ENCODE measurements at regions not wholly inside any gene's neighbourhood (a gene's known extent, or its start where the extent isn't known, plus 50 kb on each side); places are given as distances from the start of the nearest gene placed in this dataset.
"Not testable (repeated sequence)": the region's sequence is repeated elsewhere in the genome, so short reads cannot be mapped to it uniquely, and the experiment has no call there.

DNA sequence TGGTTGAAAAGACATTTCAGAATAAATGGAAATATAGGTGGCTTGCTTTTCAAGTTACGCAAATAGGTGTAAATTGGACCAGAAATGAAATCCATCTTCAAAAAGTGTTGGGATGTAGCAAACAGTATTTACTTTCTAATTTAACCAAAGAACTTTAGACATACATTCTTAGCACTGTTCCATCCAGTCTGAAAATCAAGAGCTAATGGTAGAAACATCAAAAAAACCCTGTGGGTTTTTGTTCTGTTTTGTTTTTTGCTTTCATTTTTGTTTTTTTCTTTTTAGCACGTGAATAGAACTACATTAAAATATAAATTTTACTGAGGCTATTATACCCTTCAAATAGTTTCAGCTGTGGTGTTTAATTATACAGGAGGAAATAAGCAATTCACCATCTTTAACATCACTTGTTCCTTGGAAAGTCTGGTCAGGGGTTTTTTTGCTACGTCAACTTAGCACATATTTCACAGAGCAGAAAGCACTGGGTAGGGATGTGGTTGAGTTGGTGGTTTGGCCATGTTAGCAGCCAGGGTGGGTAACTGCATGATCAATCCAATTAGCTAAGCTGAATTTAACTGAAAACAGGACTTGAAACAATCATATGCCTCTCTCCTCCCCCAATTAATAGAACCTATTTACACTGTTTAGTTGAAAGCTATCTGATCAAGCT is 275.4 kb upstream of the PFKP start:
- peaks cover 2% of the 10 kb centered on the region for H3K9me3 Mint-ChIP-seq (ENCODE audit: low read depth)
- no peak overlapping the region for H3K27ac Mint-ChIP-seq
- CTCF ChIA-PET: interaction anchor here (0.6 kb wide), 1 partner anchor 13 kb away, joined by 3 read pairs; no protein-coding TSS in a partner anchor
- peaks cover 14% of the 10 kb centered on the region for H3K27me3 Mint-ChIP-seq
- H3K4me3 Mint-ChIP-seq: no peak overlapping the region
- H3K36me3 Mint-ChIP-seq (ENCODE audit: low read depth): no peaks in the 10 kb centered on the region
- ATAC-seq (peak; percentile 71), DNase-seq (peak; percentile 54)
- intact Hi-C loops (cut with DNase I, micrococcal nuclease): no loop called here
- POLR2A ChIA-PET: no interaction called here
- peaks cover 7% of the 10 kb centered on the region for H3K4me1 Mint-ChIP-seq

DNA sequence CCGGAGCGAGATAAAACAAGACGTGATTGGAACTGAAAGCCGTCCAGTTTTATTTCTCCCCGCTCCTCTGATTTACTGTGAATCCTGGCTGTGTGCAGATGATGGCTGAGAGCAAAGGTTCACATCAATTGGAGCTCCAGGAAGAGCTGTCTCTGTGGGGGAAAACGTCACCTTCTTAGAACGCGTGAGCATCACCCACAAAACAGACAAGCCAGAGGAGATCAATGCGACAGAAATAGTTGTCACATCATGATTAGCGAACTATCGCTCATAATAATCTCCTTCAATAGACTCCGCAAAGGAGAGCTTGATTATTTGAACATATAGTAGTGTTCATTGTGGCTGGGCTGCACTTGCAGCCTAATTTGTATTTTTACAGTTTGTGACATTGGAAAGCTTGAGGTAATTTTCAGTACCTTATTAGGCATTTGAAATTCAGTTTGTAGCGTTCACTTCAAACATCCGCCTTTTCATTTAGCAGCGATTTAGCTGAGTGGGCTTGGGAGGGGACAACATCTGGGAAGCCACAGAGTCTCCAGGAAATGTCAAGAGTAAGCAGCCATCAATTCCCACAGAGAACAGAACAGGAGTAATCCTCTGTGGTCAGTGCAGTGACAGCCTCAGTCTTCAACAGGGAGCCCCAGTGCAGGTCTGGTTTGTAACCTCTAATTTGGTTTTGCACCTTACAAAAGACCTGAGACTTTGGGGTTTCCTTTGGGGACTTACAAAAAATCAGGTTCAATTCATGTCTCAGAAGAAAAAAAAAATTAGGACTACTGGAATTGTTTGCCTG is 276.8 kb upstream of the PFKP start:
- POLR2A ChIA-PET: no interaction called here

DNA sequence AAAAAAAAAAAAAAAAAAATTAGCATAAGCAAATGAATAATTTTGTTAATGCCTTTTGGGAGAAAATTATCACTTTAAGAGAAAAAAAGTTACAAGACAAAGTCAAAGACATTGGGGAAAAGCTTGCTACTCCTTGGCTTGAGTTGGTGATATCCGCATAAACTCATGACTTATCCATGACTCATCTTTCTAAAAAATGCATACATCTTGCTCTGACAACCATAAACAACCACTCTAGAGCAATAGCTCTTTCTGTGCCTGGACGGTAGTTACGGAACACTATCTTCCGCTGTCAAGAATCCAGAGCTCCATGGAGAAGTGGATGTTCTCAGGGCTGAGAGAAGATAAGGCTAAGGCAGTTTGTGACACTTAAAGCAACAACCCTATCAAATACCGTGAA is 281.1 kb upstream of the PFKP start:
- CTCF ChIA-PET: no interaction called here
- Mint-ChIP-seq H3K4me1 (no peaks in the 10 kb centered on the region), H3K36me3 (ENCODE audit: low read depth) (no peaks in the 10 kb centered on the region), H3K27me3 (peaks cover 19% of the 10 kb centered on the region), H3K4me3 (no peak overlapping the region), H3K9me3 (ENCODE audit: low read depth) (no peaks in the 10 kb centered on the region), H3K27ac (no peak overlapping the region)
- POLR2A ChIA-PET: no interaction called here
- no peak for DNase-seq
- ATAC-seq: no peak
- intact Hi-C loops (cut with DNase I, micrococcal nuclease): no loop called here

More for the DNA sequence above, 276.8 kb upstream of the PFKP start:
- Mint-ChIP-seq H3K4me1 (peaks cover 7% of the 10 kb centered on the region), H3K9me3 (ENCODE audit: low read depth) (peaks cover 2% of the 10 kb centered on the region), H3K27me3 (peaks cover 14% of the 10 kb centered on the region), H3K27ac (no peak overlapping the region), H3K36me3 (ENCODE audit: low read depth) (no peaks in the 10 kb centered on the region), H3K4me3 (no peak overlapping the region)
- CTCF ChIA-PET: no interaction called here
- intact Hi-C loops (cut with DNase I, micrococcal nuclease): no loop called here
- DNase-seq: no peak
- no peak for ATAC-seq

DNA sequence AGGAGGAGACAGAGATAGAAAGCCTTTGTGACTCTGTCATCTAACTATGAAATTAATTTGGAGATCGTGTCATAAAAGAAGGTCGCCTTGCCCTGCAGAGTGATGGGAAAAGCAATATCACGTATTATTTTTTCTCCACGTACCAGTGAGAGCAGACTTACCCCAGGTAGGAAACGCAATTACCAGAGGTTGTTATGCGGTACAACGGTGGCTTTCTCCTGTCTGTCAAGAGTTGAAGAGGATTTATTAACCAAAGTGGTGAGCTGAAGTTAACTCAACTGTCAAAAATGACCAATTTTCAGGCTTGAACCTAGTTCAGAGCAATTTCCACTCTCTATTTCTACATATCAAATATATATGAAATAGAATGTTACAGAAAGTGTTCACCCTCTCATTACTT is 282.6 kb upstream of the PFKP start:
- DNase-seq: no peak
- no peaks in the 10 kb centered on the region for H3K36me3 Mint-ChIP-seq (ENCODE audit: low read depth)
- no peaks in the 10 kb centered on the region for H3K4me1 Mint-ChIP-seq
- ATAC-seq: no peak
- ChIA-PET CTCF (interaction anchor here (0.6 kb wide), 1 partner anchor 267 kb away, joined by 3 read pairs; no protein-coding TSS in a partner anchor), POLR2A (no interaction called here)
- intact Hi-C loops (cut with DNase I, micrococcal nuclease): no loop called here
- no peaks in the 10 kb centered on the region for H3K9me3 Mint-ChIP-seq (ENCODE audit: low read depth)
- H3K27me3 Mint-ChIP-seq: peaks cover 24% of the 10 kb centered on the region
- H3K27ac Mint-ChIP-seq: no peak overlapping the region
- no peak overlapping the region for H3K4me3 Mint-ChIP-seq

DNA sequence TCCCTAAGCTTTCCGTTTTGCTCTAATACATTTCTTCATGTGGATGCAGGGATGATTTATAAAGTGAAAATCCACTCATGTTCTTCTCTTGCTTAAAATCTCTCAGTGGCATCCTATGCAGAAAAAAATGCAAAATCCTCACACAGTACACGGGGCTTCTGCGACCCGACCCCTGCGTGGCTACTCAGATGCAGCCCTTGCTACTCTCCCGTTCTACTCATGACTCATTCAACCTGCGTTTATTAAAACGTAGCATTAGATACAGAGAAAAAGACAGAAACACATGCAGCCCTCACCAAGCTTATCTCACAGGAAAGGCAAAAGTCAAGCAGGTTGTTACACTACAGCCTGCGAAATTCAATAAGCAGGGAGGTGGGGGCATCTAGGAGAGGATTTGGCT is 284.4 kb upstream of the PFKP start:
- Mint-ChIP-seq H3K36me3 (ENCODE audit: low read depth) (no peaks in the 10 kb centered on the region), H3K27me3 (peaks cover 24% of the 10 kb centered on the region), H3K4me3 (no peak overlapping the region), H3K9me3 (ENCODE audit: low read depth) (no peaks in the 10 kb centered on the region), H3K27ac (no peak overlapping the region), H3K4me1 (no peaks in the 10 kb centered on the region)
- ChIA-PET CTCF (interaction anchor here (0.6 kb wide), 1 partner anchor 279 kb away, joined by 3 read pairs; no protein-coding TSS in a partner anchor), POLR2A (no interaction called here)
- DNase-seq (no peak), ATAC-seq (no peak)
- intact Hi-C loops (cut with DNase I, micrococcal nuclease): no loop called here

DNA sequence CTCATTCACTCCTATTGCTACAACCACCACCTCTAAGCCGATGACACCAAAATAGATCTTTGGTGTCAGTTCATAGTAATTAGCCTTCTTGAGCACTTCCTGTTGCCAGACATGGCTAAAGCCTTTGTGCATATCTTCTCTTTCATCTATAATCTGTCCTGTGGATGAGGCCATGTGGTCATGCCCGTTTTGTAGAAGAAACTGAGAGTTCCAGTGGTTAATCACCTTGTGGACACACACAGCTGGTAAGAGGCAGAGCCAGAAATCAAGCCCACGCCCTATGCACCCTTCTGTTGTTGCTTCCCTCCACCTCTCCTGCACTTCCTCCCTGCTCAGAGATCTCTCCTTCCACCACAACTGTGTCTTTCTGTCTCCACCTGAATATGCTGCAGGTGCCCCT is 285.1 kb upstream of the PFKP start:
- ATAC-seq (no peak), DNase-seq (no peak)
- H3K4me3 Mint-ChIP-seq: no peak overlapping the region
- ChIA-PET POLR2A (no interaction called here), CTCF (no interaction called here)
- H3K9me3 Mint-ChIP-seq (ENCODE audit: low read depth): no peaks in the 10 kb centered on the region
- H3K27ac Mint-ChIP-seq: no peak overlapping the region
- no peaks in the 10 kb centered on the region for H3K36me3 Mint-ChIP-seq (ENCODE audit: low read depth)
- peaks cover 21% of the 10 kb centered on the region for H3K27me3 Mint-ChIP-seq
- H3K4me1 Mint-ChIP-seq: no peaks in the 10 kb centered on the region
- intact Hi-C loops (cut with DNase I, micrococcal nuclease): no loop called here

DNA sequence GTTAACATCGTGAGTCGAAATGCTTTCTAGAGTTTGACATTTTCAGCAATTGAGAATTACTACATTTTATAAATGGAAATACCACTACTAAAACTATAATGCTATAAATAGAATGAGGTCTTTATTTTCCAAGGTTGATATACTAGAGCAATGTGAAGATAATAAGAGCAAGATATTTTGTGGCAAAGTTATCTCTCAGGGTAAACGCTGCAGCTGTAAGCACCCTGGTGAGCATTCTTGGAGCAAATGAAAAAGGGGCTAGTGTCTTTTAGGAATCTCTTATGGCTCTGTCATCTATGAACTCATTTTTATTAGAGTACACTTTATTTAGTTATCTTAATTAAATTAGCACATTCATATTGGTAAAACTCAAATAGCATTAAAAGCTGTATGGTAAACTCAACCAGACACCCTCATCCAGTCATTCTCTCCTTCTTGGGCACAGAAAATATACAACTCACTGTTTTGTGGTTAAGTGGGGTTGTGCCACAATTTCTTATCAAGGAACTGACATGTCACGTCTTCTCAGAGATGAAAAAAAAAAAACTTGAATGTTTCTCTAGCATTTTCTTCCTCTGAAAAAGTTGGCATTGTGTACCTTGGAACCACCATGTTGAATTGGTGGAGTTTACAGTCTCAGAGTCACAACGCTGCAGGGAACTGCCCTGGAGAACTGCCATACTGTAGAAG is 289.5 kb upstream of the PFKP start:
- intact Hi-C loops (cut with DNase I, micrococcal nuclease): no loop called here
- ChIA-PET POLR2A (interaction anchor here (0.6 kb wide), 1 partner anchor 26 kb away, joined by 3 read pairs; no protein-coding TSS in a partner anchor), CTCF (interaction anchor here (0.6 kb wide), 1 partner anchor 11 kb away, joined by 3 read pairs; no protein-coding TSS in a partner anchor)
- H3K4me1 Mint-ChIP-seq: no peaks in the 10 kb centered on the region
- H3K27ac Mint-ChIP-seq: no peak overlapping the region
- no peaks in the 10 kb centered on the region for H3K9me3 Mint-ChIP-seq (ENCODE audit: low read depth)
- H3K27me3 Mint-ChIP-seq: peaks cover 23% of the 10 kb centered on the region
- no peaks in the 10 kb centered on the region for H3K36me3 Mint-ChIP-seq (ENCODE audit: low read depth)
- ATAC-seq: no peak
- H3K4me3 Mint-ChIP-seq: no peak overlapping the region
- DNase-seq: no peak

DNA sequence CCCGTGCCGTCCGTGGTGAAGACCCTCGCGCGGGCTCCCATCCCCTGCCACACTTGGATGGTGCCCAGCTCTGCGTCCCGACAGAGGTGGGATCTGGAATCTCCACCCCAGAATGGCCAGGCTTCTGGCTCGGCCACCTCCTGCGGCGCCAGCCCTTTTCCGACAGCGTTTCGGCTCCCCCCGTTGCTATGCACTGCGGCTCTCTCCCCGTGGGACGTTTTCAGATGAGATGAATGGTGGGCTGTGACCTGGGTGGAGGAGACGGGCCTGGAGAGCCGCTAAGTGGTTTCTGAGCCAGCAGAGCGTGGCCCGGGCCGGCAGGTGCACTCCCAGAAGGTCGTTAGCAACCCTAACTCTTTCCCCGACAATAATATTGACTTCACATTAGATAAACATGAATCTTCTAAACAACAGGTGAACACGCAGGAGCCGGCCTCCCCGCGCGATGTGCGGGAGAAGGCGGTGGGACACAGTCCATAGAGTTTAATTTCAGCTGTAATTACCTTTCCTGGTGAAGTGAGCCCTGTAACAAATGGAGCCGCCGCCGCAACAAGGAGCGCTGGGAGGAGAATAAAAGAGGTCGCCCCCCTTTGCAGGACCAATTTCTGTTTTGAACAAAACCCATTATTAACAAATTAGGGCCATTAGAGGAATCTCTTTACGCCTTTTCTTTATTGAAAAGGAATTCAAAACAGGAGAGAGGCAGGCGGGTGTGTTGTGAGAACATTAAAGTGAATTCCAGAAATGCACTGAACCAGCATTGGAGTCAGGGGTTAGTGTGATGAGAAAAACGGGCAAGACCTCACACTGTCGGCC is 294.3 kb upstream of the PFKP start:
- no peak for DNase-seq
- no peak for ATAC-seq
- no peaks in the 10 kb centered on the region for H3K4me1 Mint-ChIP-seq
- no peaks in the 10 kb centered on the region for H3K36me3 Mint-ChIP-seq (ENCODE audit: low read depth)
- CTCF ChIA-PET: no interaction called here
- no peak overlapping the region for H3K27ac Mint-ChIP-seq
- peaks cover 8% of the 10 kb centered on the region for H3K27me3 Mint-ChIP-seq
- POLR2A ChIA-PET: no interaction called here
- H3K9me3 Mint-ChIP-seq (ENCODE audit: low read depth): no peaks in the 10 kb centered on the region
- H3K4me3 Mint-ChIP-seq: no peak overlapping the region
- intact Hi-C loops (cut with DNase I, micrococcal nuclease): no loop called here

DNA sequence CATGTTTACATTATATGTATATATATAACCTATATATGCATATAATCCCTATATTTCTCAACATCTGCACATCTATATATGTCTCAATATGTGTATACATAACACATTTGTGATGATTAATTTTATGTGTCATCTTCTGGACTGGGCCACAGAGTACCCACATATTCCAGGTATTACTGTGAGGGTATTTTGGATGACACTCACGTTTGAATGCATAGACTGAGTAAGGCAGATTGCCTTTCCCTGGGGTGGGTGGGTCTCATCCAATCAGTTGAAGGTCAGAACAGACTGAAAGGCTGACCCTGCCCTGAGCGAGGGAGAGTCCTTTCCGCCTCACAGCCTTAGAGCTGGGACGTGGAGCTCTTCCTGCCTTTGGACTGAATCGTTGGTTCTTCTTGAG is 295.2 kb upstream of the PFKP start:
- DNase-seq (peak; percentile 6), ATAC-seq (peak; percentile 47)
- POLR2A ChIA-PET: no interaction called here

DNA sequence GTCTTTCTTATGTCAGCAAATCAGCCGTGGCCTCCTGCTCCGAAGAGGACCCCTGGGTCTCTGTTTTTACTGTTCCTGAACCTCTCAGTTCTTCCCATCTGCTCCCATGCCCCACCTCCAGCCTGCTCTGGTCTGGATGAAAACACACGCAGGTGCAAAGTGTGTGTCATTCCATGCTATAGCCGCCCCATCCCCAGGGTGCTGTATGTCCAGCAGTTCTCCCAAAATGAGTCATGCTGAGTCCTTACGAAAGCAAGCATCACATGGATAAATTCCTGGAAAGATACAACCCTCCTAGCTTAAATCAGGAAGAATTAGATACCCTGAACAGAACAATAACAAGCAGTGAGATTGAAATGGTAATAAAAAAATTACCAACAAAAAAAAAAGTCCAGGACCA is 300.1 kb upstream of the PFKP start:
- H3K36me3 Mint-ChIP-seq (ENCODE audit: low read depth); intact Hi-C loops (cut with DNase I, micrococcal nuclease); H3K4me3 Mint-ChIP-seq; POLR2A ChIA-PET; H3K27ac Mint-ChIP-seq; H3K4me1 Mint-ChIP-seq; DNase-seq; H3K9me3 Mint-ChIP-seq (ENCODE audit: low read depth); ATAC-seq: not testable (repeated sequence)
- CTCF ChIA-PET: interaction anchor here (0.7 to 0.9 kb wide), 2 partner anchors 10 to 56 kb away, joined by 3 read pairs; no protein-coding TSS in a partner anchor
- peaks cover 14% of the 10 kb centered on the region for H3K27me3 Mint-ChIP-seq

More for the DNA sequence above, 295.2 kb upstream of the PFKP start:
- intact Hi-C loops (cut with DNase I, micrococcal nuclease): no loop called here
- H3K9me3 Mint-ChIP-seq (ENCODE audit: low read depth): no peaks in the 10 kb centered on the region
- H3K27me3 Mint-ChIP-seq: peaks cover 10% of the 10 kb centered on the region
- no peaks in the 10 kb centered on the region for H3K36me3 Mint-ChIP-seq (ENCODE audit: low read depth)
- H3K27ac Mint-ChIP-seq: no peak overlapping the region
- H3K4me1 Mint-ChIP-seq: no peaks in the 10 kb centered on the region
- no peak overlapping the region for H3K4me3 Mint-ChIP-seq
- CTCF ChIA-PET: no interaction called here

DNA sequence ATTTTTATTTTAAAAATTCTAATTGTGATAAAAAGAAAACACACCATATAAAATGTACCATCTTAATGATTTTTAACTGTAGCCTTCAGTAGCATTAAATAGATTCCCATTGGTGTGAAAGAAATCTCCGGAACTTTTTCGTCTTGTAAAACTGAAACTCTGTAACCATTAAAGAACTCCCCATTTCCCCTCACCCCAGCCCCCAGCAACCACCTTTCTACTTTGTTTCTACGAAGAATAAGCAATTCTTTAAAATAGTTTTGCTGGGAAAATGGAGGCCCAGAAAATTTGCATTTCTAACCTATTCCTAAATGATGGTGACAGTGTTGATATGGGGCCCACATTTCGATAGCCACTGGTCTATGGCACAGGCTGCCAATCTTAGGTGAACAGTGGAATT is 305.4 kb upstream of the PFKP start:
- no peak overlapping the region for H3K4me3 Mint-ChIP-seq
- ChIA-PET POLR2A (no interaction called here), CTCF (interaction anchor here (0.6 kb wide), 1 partner anchor 1404 kb away, joined by 3 read pairs; no protein-coding TSS in a partner anchor)
- H3K4me1 Mint-ChIP-seq: no peaks in the 10 kb centered on the region
- H3K27ac Mint-ChIP-seq: no peak overlapping the region
- H3K9me3 Mint-ChIP-seq (ENCODE audit: low read depth): peaks cover 2% of the 10 kb centered on the region
- intact Hi-C loops (cut with DNase I, micrococcal nuclease): no loop called here
- ATAC-seq (no peak), DNase-seq (no peak)
- peaks cover 21% of the 10 kb centered on the region for H3K27me3 Mint-ChIP-seq
- H3K36me3 Mint-ChIP-seq (ENCODE audit: low read depth): no peaks in the 10 kb centered on the region
